GM18519 (cell line): ENCODE measurements at regions not wholly inside any gene's neighbourhood (a gene's known extent, or its start where the extent isn't known, plus 50 kb on each side); places are given as distances from the start of the nearest gene placed in this dataset.
"Not testable (repeated sequence)": the region's sequence is repeated elsewhere in the genome, so short reads cannot be mapped to it uniquely, and the experiment has no call there.

Experiments used
- ATAC-seq: cut with Tn5 transposase; IDR thresholded peaks from one replicate; pipeline ENCODE4 v1.9.1; 2021; ENCODE audit warnings: mild to moderate bottlenecking, moderate library complexity; ENCODE audit not compliant: unreplicated experiment, low FRiP score

DNA sequence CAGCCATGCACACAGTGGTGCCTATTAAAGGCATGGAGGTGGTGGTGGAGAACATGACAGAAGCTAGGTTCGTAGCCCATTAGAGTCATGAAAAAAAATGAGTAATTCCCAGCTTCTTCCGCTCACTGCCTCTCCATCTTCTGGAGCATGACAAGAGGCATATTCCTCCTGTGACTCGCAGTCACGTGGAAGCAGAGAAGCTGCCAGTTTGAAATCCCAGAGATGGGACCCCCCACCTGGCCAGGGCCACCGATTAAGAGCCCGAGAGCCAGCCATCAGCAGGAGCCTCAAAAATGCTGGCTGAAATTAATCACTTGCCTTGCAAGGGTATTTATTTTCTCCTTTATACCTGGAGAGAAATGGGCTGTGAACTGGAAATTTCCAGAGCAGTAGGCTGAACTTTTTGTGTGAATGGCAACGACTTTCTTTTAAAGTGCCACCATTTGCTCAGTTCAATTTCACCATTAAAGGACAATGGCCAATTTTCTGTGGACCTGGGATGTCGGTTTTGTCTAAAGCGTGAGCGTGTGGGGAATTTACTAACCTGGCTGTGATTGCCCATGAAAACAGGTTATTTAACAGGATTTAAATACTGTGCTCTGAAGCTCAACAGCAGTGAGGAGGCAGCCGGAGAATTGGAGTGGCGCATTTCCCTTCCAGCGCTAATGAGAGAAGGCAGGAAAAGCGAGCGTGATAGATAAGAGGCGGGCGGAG lies 189.7 kb upstream of the SDK2 start:
- ATAC-seq = no peak

- ATAC-seq = no peak
Measured at GRCh38 chr17:73834684-73835343, 190.6 kb upstream of the SDK2 start.

DNA sequence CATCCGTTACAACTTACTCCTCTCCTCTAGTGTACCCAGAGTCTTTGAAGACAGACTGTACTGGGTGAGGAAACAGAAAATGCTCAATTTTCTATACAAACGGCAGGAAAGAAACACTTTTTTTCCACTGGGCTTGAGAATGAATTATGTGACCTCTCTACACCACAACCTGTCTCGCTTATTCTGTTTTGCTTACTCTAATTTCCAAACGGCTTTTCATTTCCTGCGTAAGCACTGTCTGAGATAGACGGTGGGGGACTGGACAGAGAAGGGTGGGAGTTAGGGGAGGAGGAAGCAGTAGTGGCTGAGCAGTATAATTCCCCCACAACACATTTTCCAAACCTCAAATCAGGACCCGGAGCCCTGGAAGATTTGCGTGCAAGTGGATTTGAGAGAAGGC lies 191.4 kb upstream of the SDK2 start:
- no peak for ATAC-seq

DNA sequence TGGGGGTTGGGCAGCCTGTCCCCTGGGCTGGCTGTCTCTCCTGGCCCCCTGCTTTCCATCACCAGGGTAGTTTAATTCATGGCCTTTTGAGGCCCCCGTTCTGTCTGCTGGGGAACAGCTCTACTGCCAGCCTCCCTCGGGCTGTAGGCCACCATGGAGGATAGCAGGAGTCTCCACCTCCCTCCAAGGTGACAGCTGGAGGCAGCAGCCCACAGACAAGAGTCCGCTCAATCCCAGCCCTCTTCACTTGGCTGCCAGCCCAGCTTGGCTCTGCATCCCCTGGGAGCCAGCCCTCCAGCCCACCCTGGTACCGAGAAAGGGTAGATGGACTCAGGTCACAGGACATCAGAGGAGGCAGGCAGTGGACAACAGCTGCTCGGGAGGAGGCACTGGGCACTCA lies 194.6 kb upstream of the SDK2 start:
- no peak for ATAC-seq

- no peak for ATAC-seq
Measured at GRCh38 chr17:73840829-73841228, 196.6 kb upstream of the SDK2 start.

DNA sequence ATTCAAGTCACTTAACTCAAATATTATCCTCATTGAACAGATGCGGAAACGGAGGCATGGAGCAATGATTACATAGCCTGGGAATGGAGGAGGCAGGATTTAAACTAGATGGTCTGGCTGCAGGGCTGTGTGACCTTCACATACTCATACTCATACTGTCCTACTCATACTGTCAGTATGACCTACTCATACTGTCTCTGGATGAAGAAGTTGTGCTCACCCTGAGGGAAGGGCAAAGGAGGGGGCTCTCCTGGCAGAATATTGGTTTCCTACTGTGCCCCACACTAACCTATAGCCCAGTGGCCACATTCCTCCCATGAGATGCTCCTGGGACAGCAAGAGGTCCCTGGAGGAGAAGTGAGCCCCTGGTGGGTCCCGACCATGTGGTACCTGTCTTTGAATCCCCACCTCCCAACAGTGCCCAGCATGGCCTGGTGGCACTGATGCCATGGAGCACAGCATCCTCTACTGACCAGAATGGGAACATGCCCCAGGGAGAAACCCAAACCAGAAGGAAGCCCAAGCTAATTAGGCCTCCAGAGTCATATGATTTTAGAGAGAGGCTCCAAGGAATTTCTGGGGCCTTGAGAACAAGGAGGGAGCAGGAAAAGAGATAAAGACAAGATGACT lies 197.3 kb upstream of the SDK2 start:
- no peak for ATAC-seq

- ATAC-seq = no peak
Measured at GRCh38 chr17:73847952-73848351, 203.7 kb upstream of the SDK2 start.

- no peak for ATAC-seq
Measured at GRCh38 chr17:73850426-73850825, 206.2 kb upstream of the SDK2 start.

DNA sequence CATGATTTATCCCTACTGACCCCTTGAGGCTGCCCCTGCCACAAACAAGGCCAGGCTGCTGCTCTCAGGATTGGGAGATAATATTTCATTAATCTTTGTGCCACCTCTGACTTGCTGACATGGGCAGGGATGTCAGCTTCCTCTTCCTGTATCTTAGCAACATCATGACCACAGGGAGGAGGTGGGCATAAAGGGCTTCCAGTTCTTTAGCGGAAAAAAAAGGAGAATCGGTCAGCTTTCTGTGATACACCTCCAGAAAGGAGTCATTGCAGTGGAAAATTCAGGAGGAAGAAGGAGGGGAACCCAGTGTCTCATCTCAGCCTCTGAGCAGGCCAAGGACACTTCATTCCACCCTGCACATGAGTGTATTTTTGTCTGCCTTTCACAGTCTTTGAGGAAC lies 206.8 kb upstream of the SDK2 start:
- no peak for ATAC-seq

DNA sequence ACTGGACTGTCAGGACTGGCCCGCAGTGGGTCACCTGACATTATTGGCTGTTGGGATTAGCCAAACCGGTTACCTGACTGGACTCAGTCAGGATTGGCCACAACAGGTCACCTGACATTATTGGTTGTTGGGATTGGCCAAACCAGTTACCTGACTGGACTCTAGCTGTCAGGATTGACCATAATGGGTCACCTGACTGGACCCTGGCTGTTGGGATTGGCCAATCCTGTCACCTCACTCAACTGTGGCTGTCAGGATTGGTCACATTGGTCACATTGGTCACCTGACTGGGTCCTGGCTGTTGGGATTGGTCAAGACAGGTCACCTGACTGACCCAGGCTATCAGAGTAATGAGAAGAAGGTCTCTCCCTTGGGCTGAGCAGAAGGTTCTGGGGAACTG lies 207.7 kb upstream of the SDK2 start:
- ATAC-seq = no peak

GRCh38 chr17:73855720-73856333 lies 211.6 kb upstream of the SDK2 start:
- no peak for ATAC-seq

- ATAC-seq = no peak
Measured at GRCh38 chr17:73856556-73856955, 212.3 kb upstream of the SDK2 start.

DNA sequence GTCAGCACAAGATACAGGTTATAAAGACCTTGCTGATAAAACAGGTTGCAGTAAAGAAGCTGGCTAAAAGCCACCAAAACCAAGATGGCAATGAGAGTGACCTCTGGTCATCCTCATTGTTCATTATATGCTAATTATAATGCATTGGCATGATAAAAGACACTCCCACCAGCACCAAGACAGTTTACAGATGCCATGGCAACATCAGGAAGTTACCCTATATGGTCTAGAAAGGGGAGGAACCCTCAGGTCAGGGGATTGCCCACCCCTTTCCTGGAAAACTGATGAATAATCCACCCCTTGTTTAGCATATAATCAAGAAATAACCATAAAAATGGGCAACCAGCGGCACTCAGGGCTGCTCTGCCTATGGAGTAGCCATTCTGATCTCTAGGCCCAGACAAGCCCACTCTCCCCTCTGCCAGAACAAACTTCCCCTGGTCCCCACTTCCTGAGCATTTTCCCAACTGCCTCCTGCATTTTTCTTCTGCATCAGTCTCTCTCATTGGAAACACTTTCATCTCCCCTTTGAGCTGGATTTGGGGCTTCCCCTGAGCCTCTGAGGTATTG lies 215.3 kb upstream of the SDK2 start:
- not testable (repeated sequence) for ATAC-seq

GRCh38 chr17:73861543-73861942 lies 217.3 kb upstream of the SDK2 start:
- no peak for ATAC-seq

DNA sequence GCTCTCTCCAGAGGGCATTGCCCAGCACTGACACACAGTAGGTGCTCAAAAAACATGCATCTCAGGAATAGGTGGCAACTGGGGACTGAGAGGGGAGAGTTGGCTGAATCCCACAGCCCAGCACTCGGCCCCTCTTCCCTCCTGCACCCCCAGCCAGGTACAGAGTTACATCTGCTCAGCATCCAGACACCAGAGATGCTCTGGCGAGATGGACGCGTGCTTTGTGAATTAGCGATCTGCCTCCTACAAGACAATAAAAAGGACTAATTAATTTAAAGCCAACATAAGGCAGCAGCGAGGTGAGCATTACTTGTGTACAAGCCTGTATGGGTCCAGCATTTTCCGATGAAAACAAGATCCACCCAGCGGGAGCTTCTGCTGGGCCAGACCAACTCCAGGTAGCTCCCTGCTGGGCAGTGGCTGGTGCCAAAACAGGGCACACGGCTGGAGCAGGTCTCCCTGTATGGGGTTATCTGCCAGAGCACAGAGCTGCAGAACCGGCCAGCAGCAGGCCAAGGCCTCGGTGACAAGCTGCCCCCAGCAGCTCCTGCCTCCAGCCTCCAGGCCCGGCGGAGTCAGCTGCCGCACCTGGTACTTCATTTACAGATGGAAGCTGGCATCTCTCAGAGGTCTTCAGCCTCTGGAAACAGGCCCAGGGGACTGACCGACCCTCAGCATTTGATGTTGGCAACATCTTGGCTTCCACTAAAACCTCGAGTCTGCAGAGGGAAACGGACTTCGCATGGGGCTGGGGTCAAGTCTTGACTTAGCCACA lies 219.7 kb upstream of the SDK2 start:
- ATAC-seq = no peak

DNA sequence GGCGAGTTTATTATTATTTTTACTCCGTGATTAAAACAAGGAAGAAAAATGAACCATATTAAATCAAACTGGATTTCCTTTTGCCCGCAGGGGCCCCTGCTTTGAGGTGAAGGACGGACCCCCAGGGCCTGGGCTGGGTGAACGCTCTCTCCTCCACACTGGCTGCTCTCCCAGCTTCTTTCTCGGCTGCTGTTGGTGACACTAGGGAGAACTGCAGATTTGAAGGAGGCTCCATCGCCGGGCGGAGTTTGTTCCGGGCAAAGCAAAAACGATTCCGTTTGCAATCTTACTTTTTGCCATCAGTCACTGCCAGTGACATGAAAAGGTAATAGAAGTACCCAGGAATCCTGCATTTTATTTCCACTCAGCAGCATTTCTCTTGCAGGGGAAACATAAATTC lies 221.6 kb upstream of the SDK2 start:
- ATAC-seq = no peak

DNA sequence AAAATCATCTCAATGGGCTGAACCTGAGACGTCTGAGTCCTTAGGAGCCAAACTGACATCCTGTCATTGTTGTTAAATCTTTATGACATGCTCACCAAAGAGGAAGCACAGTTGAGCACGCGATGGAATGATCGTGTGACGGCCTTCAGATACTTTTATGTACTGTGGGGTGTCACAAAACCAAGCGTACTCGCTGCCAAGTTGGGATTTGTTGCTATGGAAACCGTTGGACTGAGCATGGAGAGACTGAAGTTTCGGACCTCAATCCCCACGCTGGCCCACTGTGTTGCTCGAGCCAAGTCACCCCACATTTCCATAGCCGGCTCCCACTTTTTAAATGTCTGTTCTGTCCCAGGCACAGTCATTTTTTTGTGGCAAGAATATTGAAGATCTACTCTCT lies 222.8 kb upstream of the SDK2 start:
- ATAC-seq = no peak

- ATAC-seq = no peak
Measured at GRCh38 chr17:73870068-73870467, 225.8 kb upstream of the SDK2 start.

GRCh38 chr17:73870473-73870872 lies 226.2 kb upstream of the SDK2 start:
- ATAC-seq = no peak

GRCh38 chr17:73872816-73873215 lies 228.6 kb upstream of the SDK2 start:
- no peak for ATAC-seq
